ENCODE measurements at regions not wholly inside any gene's neighbourhood (a gene's known extent, or its start where the extent isn't known, plus 50 kb on each side); places are given as distances from the start of the nearest gene placed in this dataset.

DNA sequence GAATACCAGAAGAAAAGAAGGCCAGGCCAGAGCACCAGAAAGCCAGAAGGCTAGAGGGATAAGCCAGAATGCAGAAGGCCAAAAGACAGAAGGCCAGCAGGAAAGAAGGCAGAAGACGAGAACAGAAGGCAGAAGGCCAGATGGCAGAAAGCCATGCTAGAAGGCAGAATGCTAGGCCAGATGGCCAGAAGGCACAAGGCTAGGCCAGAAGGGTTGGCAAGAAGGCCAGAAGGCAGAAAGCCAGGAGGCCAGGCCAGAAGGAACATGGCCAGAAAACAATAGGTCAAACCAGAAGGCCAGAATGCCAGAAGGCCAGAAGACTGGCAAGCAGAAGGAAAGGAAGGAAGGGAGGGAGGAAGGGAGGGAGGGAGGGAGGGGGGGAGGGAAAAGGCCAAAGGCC, 188.8 kb downstream of the TUBA3C start:
- TF ChIP-seq, protein P1, sequence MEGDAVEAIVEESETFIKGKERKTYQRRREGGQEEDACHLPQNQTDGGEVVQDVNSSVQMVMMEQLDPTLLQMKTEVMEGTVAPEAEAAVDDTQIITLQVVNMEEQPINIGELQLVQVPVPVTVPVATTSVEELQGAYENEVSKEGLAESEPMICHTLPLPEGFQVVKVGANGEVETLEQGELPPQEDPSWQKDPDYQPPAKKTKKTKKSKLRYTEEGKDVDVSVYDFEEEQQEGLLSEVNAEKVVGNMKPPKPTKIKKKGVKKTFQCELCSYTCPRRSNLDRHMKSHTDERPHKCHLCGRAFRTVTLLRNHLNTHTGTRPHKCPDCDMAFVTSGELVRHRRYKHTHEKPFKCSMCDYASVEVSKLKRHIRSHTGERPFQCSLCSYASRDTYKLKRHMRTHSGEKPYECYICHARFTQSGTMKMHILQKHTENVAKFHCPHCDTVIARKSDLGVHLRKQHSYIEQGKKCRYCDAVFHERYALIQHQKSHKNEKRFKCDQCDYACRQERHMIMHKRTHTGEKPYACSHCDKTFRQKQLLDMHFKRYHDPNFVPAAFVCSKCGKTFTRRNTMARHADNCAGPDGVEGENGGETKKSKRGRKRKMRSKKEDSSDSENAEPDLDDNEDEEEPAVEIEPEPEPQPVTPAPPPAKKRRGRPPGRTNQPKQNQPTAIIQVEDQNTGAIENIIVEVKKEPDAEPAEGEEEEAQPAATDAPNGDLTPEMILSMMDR (IDR thresholded peaks at IDR 0.05; ENCODE audit: low read depth, low read length) = no peak
- no peak for TF ChIP-seq EZH2phosphoT487 (IDR thresholded peaks at IDR 0.05; ENCODE audit: low read depth)
